ENCODE measurements at regions not wholly inside any gene's neighbourhood (a gene's known extent, or its start where the extent isn't known, plus 50 kb on each side); places are given as distances from the start of the nearest gene placed in this dataset.

GRCh38 chr5:96051401-96051830, 89.8 kb upstream of the ELL2 start:
- 40% methylated on average over 1 of the region's 4 CpGs for WGBS (ENCODE audit: insufficient coverage)
- Histone ChIP-seq H3K4me3 (ENCODE audit: low read length) (no peak overlapping the region), H3K4me1 (ENCODE audit: control insufficient read depth, insufficient read depth, low read length) (no peaks in the 10 kb centered on the region), H3K9me3 (replicated peaks; ENCODE audit: control insufficient read depth, low read depth, low read length) (no peaks in the 10 kb centered on the region), H3K27ac (ENCODE audit: low read length) (no peak overlapping the region), H3K36me3 (ENCODE audit: control insufficient read depth, insufficient read depth, low read length) (no peaks in the 10 kb centered on the region), H3K27me3 (ENCODE audit: control insufficient read depth, insufficient read depth, low read length) (no peaks in the 10 kb centered on the region)
- DNase-seq: no peak

- Histone ChIP-seq H3K36me3 (ENCODE audit: control insufficient read depth, insufficient read depth, low read length) (no peaks in the 10 kb centered on the region), H3K9me3 (replicated peaks; ENCODE audit: control insufficient read depth, low read depth, low read length) (no peaks in the 10 kb centered on the region), H3K4me3 (ENCODE audit: low read length) (no peak overlapping the region), H3K27ac (ENCODE audit: low read length) (no peak overlapping the region), H3K4me1 (ENCODE audit: control insufficient read depth, insufficient read depth, low read length) (no peaks in the 10 kb centered on the region), H3K27me3 (ENCODE audit: control insufficient read depth, insufficient read depth, low read length) (no peaks in the 10 kb centered on the region)
- no peak for DNase-seq
- WGBS (ENCODE audit: insufficient coverage): 59% methylated on average over 2 of the region's 7 CpGs
Observed at GRCh38 chr5:96050273-96050880, 88.7 kb upstream of the ELL2 start.

GRCh38 chr5:96049398-96050272, 88.0 kb upstream of the ELL2 start:
- 39% methylated on average over 3 of the region's 3 CpGs for WGBS (ENCODE audit: insufficient coverage)
- Histone ChIP-seq H3K4me3 (ENCODE audit: low read length) (no peak overlapping the region), H3K9me3 (replicated peaks; ENCODE audit: control insufficient read depth, low read depth, low read length) (no peaks in the 10 kb centered on the region), H3K4me1 (ENCODE audit: control insufficient read depth, insufficient read depth, low read length) (no peaks in the 10 kb centered on the region), H3K27ac (ENCODE audit: low read length) (no peak overlapping the region), H3K36me3 (ENCODE audit: control insufficient read depth, insufficient read depth, low read length) (no peaks in the 10 kb centered on the region), H3K27me3 (ENCODE audit: control insufficient read depth, insufficient read depth, low read length) (no peaks in the 10 kb centered on the region)
- DNase-seq: no peak

- Histone ChIP-seq H3K4me3 (ENCODE audit: low read length) (no peak overlapping the region), H3K27ac (ENCODE audit: low read length) (no peak overlapping the region), H3K9me3 (replicated peaks; ENCODE audit: control insufficient read depth, low read depth, low read length) (no peaks in the 10 kb centered on the region), H3K4me1 (ENCODE audit: control insufficient read depth, insufficient read depth, low read length) (no peaks in the 10 kb centered on the region), H3K36me3 (ENCODE audit: control insufficient read depth, insufficient read depth, low read length) (no peaks in the 10 kb centered on the region), H3K27me3 (ENCODE audit: control insufficient read depth, insufficient read depth, low read length) (no peaks in the 10 kb centered on the region)
- 15% methylated on average over 4 of the region's 6 CpGs for WGBS (ENCODE audit: insufficient coverage)
- DNase-seq: no peak
Observed at GRCh38 chr5:96048763-96049162, 87.1 kb upstream of the ELL2 start.

GRCh38 chr5:96045888-96046287, 84.2 kb upstream of the ELL2 start:
- H3K27ac ChIP-seq (ENCODE audit: low read length): no peak overlapping the region
- DNase-seq: no peak
- H3K27me3 ChIP-seq (ENCODE audit: control insufficient read depth, insufficient read depth, low read length): no peaks in the 10 kb centered on the region
- no peaks in the 10 kb centered on the region for H3K36me3 ChIP-seq (ENCODE audit: control insufficient read depth, insufficient read depth, low read length)
- H3K9me3 ChIP-seq (replicated peaks; ENCODE audit: control insufficient read depth, low read depth, low read length): no peaks in the 10 kb centered on the region
- no peak overlapping the region for H3K4me3 ChIP-seq (ENCODE audit: low read length)
- no peaks in the 10 kb centered on the region for H3K4me1 ChIP-seq (ENCODE audit: control insufficient read depth, insufficient read depth, low read length)
- WGBS (ENCODE audit: insufficient coverage): 46% methylated on average over 2 of the region's 5 CpGs

- Histone ChIP-seq H3K4me1 (ENCODE audit: control insufficient read depth, insufficient read depth, low read length) (no peaks in the 10 kb centered on the region), H3K27me3 (ENCODE audit: control insufficient read depth, insufficient read depth, low read length) (no peaks in the 10 kb centered on the region), H3K4me3 (ENCODE audit: low read length) (no peak overlapping the region), H3K9me3 (replicated peaks; ENCODE audit: control insufficient read depth, low read depth, low read length) (no peaks in the 10 kb centered on the region), H3K27ac (ENCODE audit: low read length) (no peak overlapping the region), H3K36me3 (ENCODE audit: control insufficient read depth, insufficient read depth, low read length) (no peaks in the 10 kb centered on the region)
- no peak for DNase-seq
Observed at GRCh38 chr5:96043446-96043845, 81.8 kb upstream of the ELL2 start.

- no CpG with 5 or more reads among the region's 2 CpGs for WGBS (ENCODE audit: insufficient coverage)
- H3K4me3 ChIP-seq (ENCODE audit: low read length): no peak overlapping the region
- H3K36me3 ChIP-seq (ENCODE audit: control insufficient read depth, insufficient read depth, low read length): no peaks in the 10 kb centered on the region
- H3K9me3 ChIP-seq (replicated peaks; ENCODE audit: control insufficient read depth, low read depth, low read length): no peaks in the 10 kb centered on the region
- no peak for DNase-seq
- no peak overlapping the region for H3K27ac ChIP-seq (ENCODE audit: low read length)
- H3K27me3 ChIP-seq (ENCODE audit: control insufficient read depth, insufficient read depth, low read length): no peaks in the 10 kb centered on the region
- H3K4me1 ChIP-seq (ENCODE audit: control insufficient read depth, insufficient read depth, low read length): no peaks in the 10 kb centered on the region
Observed at GRCh38 chr5:96037128-96037527, 75.5 kb upstream of the ELL2 start.

- H3K4me1 ChIP-seq (ENCODE audit: control insufficient read depth, insufficient read depth, low read length): no peaks in the 10 kb centered on the region
- H3K27ac ChIP-seq (ENCODE audit: low read length): no peak overlapping the region
- H3K4me3 ChIP-seq (ENCODE audit: low read length): no peak overlapping the region
- DNase-seq: no peak
- H3K27me3 ChIP-seq (ENCODE audit: control insufficient read depth, insufficient read depth, low read length): no peaks in the 10 kb centered on the region
- H3K36me3 ChIP-seq (ENCODE audit: control insufficient read depth, insufficient read depth, low read length): no peaks in the 10 kb centered on the region
- no peaks in the 10 kb centered on the region for H3K9me3 ChIP-seq (replicated peaks; ENCODE audit: control insufficient read depth, low read depth, low read length)
- whole genome bisulfite sequencing (ENCODE audit: insufficient coverage): no CpG with 5 or more reads among the region's 1 CpG
Observed at GRCh38 chr5:96036301-96036700, 74.7 kb upstream of the ELL2 start.

GRCh38 chr5:96035796-96036195, 74.1 kb upstream of the ELL2 start:
- no peak overlapping the region for H3K27ac ChIP-seq (ENCODE audit: low read length)
- no peaks in the 10 kb centered on the region for H3K9me3 ChIP-seq (replicated peaks; ENCODE audit: control insufficient read depth, low read depth, low read length)
- H3K36me3 ChIP-seq (ENCODE audit: control insufficient read depth, insufficient read depth, low read length): no peaks in the 10 kb centered on the region
- DNase-seq: no peak
- H3K4me3 ChIP-seq (ENCODE audit: low read length): no peak overlapping the region
- WGBS (ENCODE audit: insufficient coverage): 86% methylated on average over 1 of the region's 3 CpGs
- H3K27me3 ChIP-seq (ENCODE audit: control insufficient read depth, insufficient read depth, low read length): no peaks in the 10 kb centered on the region
- no peaks in the 10 kb centered on the region for H3K4me1 ChIP-seq (ENCODE audit: control insufficient read depth, insufficient read depth, low read length)

GRCh38 chr5:96033116-96033515, 71.5 kb upstream of the ELL2 start:
- H3K9me3 ChIP-seq (replicated peaks; ENCODE audit: control insufficient read depth, low read depth, low read length): no peaks in the 10 kb centered on the region
- H3K27ac ChIP-seq (ENCODE audit: low read length): no peak overlapping the region
- no peaks in the 10 kb centered on the region for H3K27me3 ChIP-seq (ENCODE audit: control insufficient read depth, insufficient read depth, low read length)
- no peak for DNase-seq
- no peak overlapping the region for H3K4me3 ChIP-seq (ENCODE audit: low read length)
- H3K4me1 ChIP-seq (ENCODE audit: control insufficient read depth, insufficient read depth, low read length): no peaks in the 10 kb centered on the region
- WGBS (ENCODE audit: insufficient coverage): no CpG with 5 or more reads among the region's 1 CpG
- no peaks in the 10 kb centered on the region for H3K36me3 ChIP-seq (ENCODE audit: control insufficient read depth, insufficient read depth, low read length)
